Breast epithelium (tissue), 4 donors: ENCODE measurements at regions not wholly inside any gene's neighbourhood (a gene's known extent, or its start where the extent isn't known, plus 50 kb on each side); places are given as distances from the start of the nearest gene placed in this dataset.
"Not testable (repeated sequence)": the region's sequence is repeated elsewhere in the genome, so short reads cannot be mapped to it uniquely, and the experiment has no call there.

Experiments used
- DNase-seq, 2 donors: peaks; one replicate each; pipeline ENCODE4 v3.0.0-alpha.2; 2019; ENCODE audit warnings: low spot score in 2 of 2
- H3K27ac ChIP-seq, 2 donors: fragments of 200-600 bp; sonication (generic) in 1 of 2; one replicate each; pipeline ENCODE4 v1.5.1; 2016 to 2019; ENCODE audit warnings: mild to moderate bottlenecking in 1 of 2
- H3K27me3 ChIP-seq, 2 donors: fragments of 200-600 bp; sonication (generic) in 1 of 2; one replicate each; pipeline versions ENCODE4 v1.5.1 to v1.6.0; 2017 to 2019; ENCODE audit warnings: control low read depth in 1 of 2, mild to moderate bottlenecking in 1 of 2
- H3K36me3 ChIP-seq: fragments of 200-600 bp; one replicate; pipeline ENCODE4 v1.5.1; 2019
- H3K4me1 ChIP-seq, 2 donors: fragments of 200-600 bp; sonication (generic); one replicate each; pipeline ENCODE4 v1.5.1; 2016 to 2019; ENCODE audit warnings: control low read depth in 1 of 2
- H3K4me3 ChIP-seq, 3 donors: fragments of 200-600 bp; sonication (generic); 1 replicate in 2 of 3; 2 replicates in 1 of 3; pipeline ENCODE4 v1.5.1; 2016 to 2019; ENCODE audit warnings: mild to moderate bottlenecking in 3 of 3, moderate library complexity in 2 of 3
- H3K9me3 ChIP-seq, 2 donors: fragments of 200-600 bp; sonication (generic) in 1 of 2; one replicate each; pipeline ENCODE4 v1.5.1; 2016 to 2019; ENCODE audit warnings: control low read depth in 1 of 2
- POLR2A ChIP-seq: fragments of 450-650 bp; IDR thresholded peaks from one replicate; pipeline ENCODE4 v1.6.1; 2016; ENCODE audit warnings: antibody characterized with exemption, mild to moderate bottlenecking, moderate library complexity
- POLR2AphosphoS5 ChIP-seq, 3 donors: sonication (generic); formaldehyde crosslinking; IDR thresholded peaks; one replicate each; pipeline ENCODE4 v1.6.1; 2017; ENCODE audit warnings: antibody characterized with exemption in 3 of 3
- intact Hi-C: fragments of 100-400 bp; cut with DNase I; formaldehyde crosslinking; loops from one replicate; pipeline ENCODE4 v1.15.1; 2023; ENCODE audit warnings: low total_unique reads
- TF ChIP-seq, protein P1 (sequence below), 3 donors: fragments of 450-650 bp; IDR thresholded peaks; one replicate each; pipeline ENCODE4 v1.5.1; 2016 to 2017; ENCODE audit warnings: antibody characterized with exemption in 3 of 3, mild to moderate bottlenecking in 3 of 3, moderate library complexity in 3 of 3

DNA sequence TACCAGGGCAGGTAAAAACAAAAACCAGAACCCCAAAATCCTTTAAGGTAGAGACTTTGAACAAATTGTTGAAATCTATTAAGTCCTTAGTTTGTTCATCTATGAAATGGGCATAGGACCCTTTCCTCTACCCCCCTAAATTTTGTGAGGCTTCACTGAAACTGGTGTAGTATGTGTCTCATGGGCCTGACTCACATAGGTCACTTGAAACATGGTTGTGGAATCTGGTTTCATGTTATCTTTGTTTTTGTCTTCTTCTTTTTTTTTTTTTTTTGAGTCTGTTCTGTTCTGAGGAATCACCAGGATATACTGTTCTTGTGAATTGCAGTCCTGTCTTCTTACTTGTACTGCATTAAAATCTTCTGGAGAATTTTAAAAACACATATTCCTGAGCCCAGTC is 202.2 kb downstream of the KTN1 start:
- Histone ChIP-seq H3K9me3 (no peaks in the 10 kb centered on the region), H3K36me3 (no peaks in the 10 kb centered on the region), H3K27ac (no peak overlapping the region), H3K4me3 (no peak overlapping the region), H3K27me3 (no peaks in the 10 kb centered on the region), H3K4me1 (no peaks in the 10 kb centered on the region)
- no peak for TF ChIP-seq POLR2AphosphoS5 (IDR thresholded peaks at IDR 0.05)
- TF ChIP-seq POLR2A: no peak
- TF ChIP-seq, protein P1, sequence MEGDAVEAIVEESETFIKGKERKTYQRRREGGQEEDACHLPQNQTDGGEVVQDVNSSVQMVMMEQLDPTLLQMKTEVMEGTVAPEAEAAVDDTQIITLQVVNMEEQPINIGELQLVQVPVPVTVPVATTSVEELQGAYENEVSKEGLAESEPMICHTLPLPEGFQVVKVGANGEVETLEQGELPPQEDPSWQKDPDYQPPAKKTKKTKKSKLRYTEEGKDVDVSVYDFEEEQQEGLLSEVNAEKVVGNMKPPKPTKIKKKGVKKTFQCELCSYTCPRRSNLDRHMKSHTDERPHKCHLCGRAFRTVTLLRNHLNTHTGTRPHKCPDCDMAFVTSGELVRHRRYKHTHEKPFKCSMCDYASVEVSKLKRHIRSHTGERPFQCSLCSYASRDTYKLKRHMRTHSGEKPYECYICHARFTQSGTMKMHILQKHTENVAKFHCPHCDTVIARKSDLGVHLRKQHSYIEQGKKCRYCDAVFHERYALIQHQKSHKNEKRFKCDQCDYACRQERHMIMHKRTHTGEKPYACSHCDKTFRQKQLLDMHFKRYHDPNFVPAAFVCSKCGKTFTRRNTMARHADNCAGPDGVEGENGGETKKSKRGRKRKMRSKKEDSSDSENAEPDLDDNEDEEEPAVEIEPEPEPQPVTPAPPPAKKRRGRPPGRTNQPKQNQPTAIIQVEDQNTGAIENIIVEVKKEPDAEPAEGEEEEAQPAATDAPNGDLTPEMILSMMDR (IDR thresholded peaks at IDR 0.05): no peak
- DNase-seq: no peak
- intact Hi-C loops: no loop called here

DNA sequence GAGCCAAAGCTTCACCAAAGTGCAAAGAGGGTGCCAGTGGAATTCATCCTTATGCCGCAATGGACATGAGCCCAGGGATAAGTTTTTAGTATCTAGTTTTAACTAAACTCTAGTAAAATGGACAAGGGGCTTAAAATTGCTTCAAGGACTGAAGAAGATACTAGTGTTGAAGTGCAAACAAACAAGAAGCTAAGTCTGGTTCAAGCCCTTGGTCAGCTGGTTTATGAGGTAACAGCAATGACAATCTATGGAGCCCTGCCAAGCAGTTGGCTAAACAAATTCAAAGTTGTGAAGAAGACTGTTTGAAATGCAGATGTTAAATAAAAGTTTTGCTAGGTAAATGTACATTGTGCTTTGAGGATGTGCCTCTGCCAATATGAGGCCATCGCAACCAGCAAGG is 209.4 kb downstream of the KTN1 start:
- no peaks in the 10 kb centered on the region for H3K4me1 ChIP-seq
- no peaks in the 10 kb centered on the region for H3K27me3 ChIP-seq
- no peak for DNase-seq
- H3K4me3 ChIP-seq: no peak overlapping the region
- intact Hi-C loops: no loop called here
- TF ChIP-seq POLR2A (no peak), POLR2AphosphoS5 (IDR thresholded peaks at IDR 0.05) (no peak)
- TF ChIP-seq, protein P1 (IDR thresholded peaks at IDR 0.05): no peak
- no peak overlapping the region for H3K27ac ChIP-seq
- H3K9me3 ChIP-seq: no peaks in the 10 kb centered on the region
- H3K36me3 ChIP-seq: no peaks in the 10 kb centered on the region

DNA sequence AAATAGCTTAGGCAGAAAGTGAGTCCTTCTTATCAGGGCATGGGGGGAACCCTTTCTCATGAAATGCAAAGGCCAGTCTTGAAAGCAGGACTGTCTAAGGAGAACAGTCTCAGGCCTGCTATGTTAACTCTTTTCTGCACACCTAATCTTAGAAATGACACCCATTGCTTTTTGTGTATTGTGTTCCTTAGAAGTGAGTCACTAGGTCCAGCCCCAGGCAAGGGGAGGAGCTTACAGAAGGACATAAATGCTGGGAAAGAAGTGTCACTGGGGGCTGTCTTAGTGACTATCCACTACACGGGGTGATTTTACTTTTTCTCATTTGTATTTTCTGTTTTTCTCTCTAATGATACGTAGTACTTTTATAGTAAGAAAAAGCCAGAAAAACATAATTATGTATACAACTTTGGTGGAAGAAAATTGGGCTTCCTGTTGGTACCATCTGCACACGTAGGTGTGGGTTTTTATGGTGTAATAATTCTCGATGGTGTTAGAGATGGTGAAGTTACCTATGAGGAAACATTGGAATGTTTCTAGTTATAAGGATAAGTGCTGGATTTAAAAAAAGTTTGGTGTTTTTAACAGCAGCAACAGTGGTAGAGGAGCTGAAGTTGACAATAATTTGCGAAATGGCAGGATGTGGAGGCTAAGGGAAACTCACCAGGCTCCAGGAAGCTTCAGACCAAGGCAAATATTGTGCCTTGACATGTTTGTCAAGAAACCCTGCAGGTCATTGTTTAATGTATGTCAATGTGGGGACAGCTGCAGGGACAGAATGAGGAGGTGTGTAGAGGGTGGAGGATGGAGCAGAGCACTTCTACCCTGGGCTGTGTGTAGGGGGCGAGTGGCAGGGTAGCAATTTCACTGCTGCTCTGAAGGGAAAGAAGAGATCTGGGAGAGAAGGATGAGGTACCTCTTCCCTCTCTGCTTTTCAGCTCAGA is 214.9 kb downstream of the KTN1 start:
- DNase-seq: no peak
- intact Hi-C loops: no loop called here
- Histone ChIP-seq H3K4me3 (no peak overlapping the region), H3K27ac (no peak overlapping the region), H3K36me3 (no peaks in the 10 kb centered on the region), H3K27me3 (no peaks in the 10 kb centered on the region), H3K9me3 (no peaks in the 10 kb centered on the region), H3K4me1 (no peaks in the 10 kb centered on the region)
- TF ChIP-seq, protein P1 (IDR thresholded peaks at IDR 0.05): no peak
- TF ChIP-seq POLR2A (no peak), POLR2AphosphoS5 (IDR thresholded peaks at IDR 0.05) (no peak)

DNA sequence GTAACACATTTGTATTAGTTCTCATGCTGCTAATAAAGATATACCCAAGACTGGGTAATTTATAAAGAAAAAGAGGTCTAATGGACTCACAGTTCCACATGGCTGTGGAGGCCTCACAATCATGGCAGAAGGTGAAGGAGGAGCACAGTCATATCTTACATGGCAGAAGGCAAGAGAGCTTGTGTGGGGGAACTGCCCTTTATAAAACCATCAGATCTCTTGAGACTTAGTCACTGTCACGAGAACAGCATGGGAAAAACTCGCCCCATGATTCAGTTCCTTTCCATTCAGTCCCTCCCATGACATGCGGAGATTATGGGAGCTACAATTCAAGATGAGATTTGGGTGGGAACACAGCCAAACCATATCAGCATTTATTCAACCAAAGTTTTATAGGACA is 216.5 kb downstream of the KTN1 start:
- H3K27ac ChIP-seq, H3K36me3 ChIP-seq, intact Hi-C loops, H3K4me1 ChIP-seq, DNase-seq, H3K9me3 ChIP-seq, H3K27me3 ChIP-seq, H3K4me3 ChIP-seq: not testable (repeated sequence)

DNA sequence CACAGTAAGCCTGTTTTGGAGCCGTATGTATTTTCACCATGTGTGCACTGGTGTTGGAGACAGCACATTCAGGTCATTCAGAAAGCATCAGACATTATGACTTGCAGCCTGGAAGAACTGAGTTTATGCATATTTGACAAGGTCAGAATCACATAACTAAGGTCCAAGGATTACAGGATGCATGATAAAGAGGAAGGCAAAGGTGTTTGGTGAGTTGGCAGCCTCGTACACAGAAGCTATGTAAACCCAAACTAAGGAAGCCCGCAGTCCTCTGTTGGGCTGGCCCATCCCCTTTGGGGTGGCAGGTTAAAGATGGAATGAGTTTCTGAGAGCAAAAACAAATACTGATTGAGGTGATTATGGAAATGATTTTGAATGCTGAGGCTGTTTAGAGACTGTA is 218.4 kb downstream of the KTN1 start:
- H3K36me3 ChIP-seq: no peaks in the 10 kb centered on the region
- no peak for DNase-seq
- TF ChIP-seq POLR2AphosphoS5 (IDR thresholded peaks at IDR 0.05) (no peak), POLR2A (no peak)
- TF ChIP-seq, protein P1 (IDR thresholded peaks at IDR 0.05): no peak
- no peaks in the 10 kb centered on the region for H3K9me3 ChIP-seq
- no peak overlapping the region for H3K4me3 ChIP-seq
- H3K4me1 ChIP-seq: no peaks in the 10 kb centered on the region
- intact Hi-C loops: no loop called here
- no peaks in the 10 kb centered on the region for H3K27me3 ChIP-seq
- H3K27ac ChIP-seq: no peak overlapping the region
